Tibial nerve (tissue), 4 donors: ENCODE measurements at regions not wholly inside any gene's neighbourhood (a gene's known extent, or its start where the extent isn't known, plus 50 kb on each side); places are given as distances from the start of the nearest gene placed in this dataset.

ENCODE experiments used
- CTCF ChIP-seq, 5 experiments: fragments of 200-600 bp in 3 of 5; fragments of 450-650 bp in 2 of 5; sonication (generic) in 3 of 5; IDR thresholded peaks; one replicate each; pipeline ENCODE4 v1.5.1; 2016 to 2019; ENCODE audit warnings: antibody characterized with exemption in 5 of 5, mild to moderate bottlenecking in 3 of 5, moderate library complexity in 2 of 5
- EP300 ChIP-seq, 2 donors: sonication (generic); formaldehyde crosslinking; IDR thresholded peaks; one replicate each; pipeline ENCODE4 v1.6.1; 2017; ENCODE audit warnings: antibody characterized with exemption in 2 of 2, mild to moderate bottlenecking in 1 of 2
- POLR2A ChIP-seq, 2 donors: fragments of 450-650 bp; IDR thresholded peaks; one replicate each; pipeline ENCODE4 v1.6.1; 2017; ENCODE audit warnings: antibody characterized with exemption in 2 of 2, mild to moderate bottlenecking in 2 of 2, moderate library complexity in 2 of 2

GRCh38 chr2:113812204-113812603 lies 55.8 kb upstream of the SLC35F5 start:
- TF ChIP-seq CTCF (IDR thresholded peaks at IDR 0.05) (no peak), POLR2A (IDR thresholded peaks at IDR 0.05) (no peak), EP300 (IDR thresholded peaks at IDR 0.05) (no peak)
